GM18511 (cell line): ENCODE measurements at regions not wholly inside any gene's neighbourhood (a gene's known extent, or its start where the extent isn't known, plus 50 kb on each side); places are given as distances from the start of the nearest gene placed in this dataset.
A peak's percentile ranks its signal among the peaks of the same experiment; 100 is the strongest.

Experiments used
- ATAC-seq: cut with Tn5 transposase; IDR thresholded peaks from one replicate; pipeline ENCODE4 v1.9.1; 2021; ENCODE audit warnings: mild to moderate bottlenecking, moderate library complexity; ENCODE audit not compliant: unreplicated experiment

- peak; percentile 80 for ATAC-seq
Measured at GRCh38 chr6:127641905-127642304, 64.9 kb downstream of the C6orf58 start.
